IPS-15b (cell line): ENCODE measurements at regions not wholly inside any gene's neighbourhood (a gene's known extent, or its start where the extent isn't known, plus 50 kb on each side); places are given as distances from the start of the nearest gene placed in this dataset.
"Not testable (repeated sequence)": the region's sequence is repeated elsewhere in the genome, so short reads cannot be mapped to it uniquely, and the experiment has no call there.

Experiments used
- H3K27me3 ChIP-seq: one replicate; pipeline ENCODE4 v1.6.1; 2013; ENCODE audit warnings: low read length; ENCODE audit not compliant: control insufficient read depth, insufficient read depth
- H3K36me3 ChIP-seq: one replicate; pipeline ENCODE4 v1.6.1; 2013; ENCODE audit warnings: low read length; ENCODE audit not compliant: control insufficient read depth, insufficient read depth
- H3K4me1 ChIP-seq: one replicate; pipeline ENCODE4 v1.6.1; 2013; ENCODE audit warnings: mild to moderate bottlenecking, low read length; ENCODE audit not compliant: control insufficient read depth, insufficient read depth
- H3K4me3 ChIP-seq: one replicate; pipeline ENCODE4 v1.5.1; 2013; ENCODE audit warnings: low read depth, low read length
- H3K9ac ChIP-seq: one replicate; pipeline ENCODE4 v1.6.1; 2013; ENCODE audit warnings: low read depth, mild to moderate bottlenecking, low read length
- H3K9me3 ChIP-seq: one replicate; pipeline ENCODE4 v1.6.1; 2013; ENCODE audit warnings: mild to moderate bottlenecking, low read length; ENCODE audit not compliant: control insufficient read depth, insufficient read depth

GRCh38 chr6:113370508-113371502 is 486.3 kb upstream of the MARCKS start:
- H3K9me3 ChIP-seq = no peaks in the 10 kb centered on the region
- H3K4me1 ChIP-seq = no peaks in the 10 kb centered on the region
- H3K9ac ChIP-seq = no peak overlapping the region
- H3K4me3 ChIP-seq = no peak overlapping the region
- no peaks in the 10 kb centered on the region for H3K27me3 ChIP-seq
- no peaks in the 10 kb centered on the region for H3K36me3 ChIP-seq

- not testable (repeated sequence) for H3K4me1 ChIP-seq, H3K9me3 ChIP-seq, H3K4me3 ChIP-seq, H3K9ac ChIP-seq, H3K27me3 ChIP-seq, H3K36me3 ChIP-seq
Measured at GRCh38 chr6:113375466-113375865, 481.7 kb upstream of the MARCKS start.

- H3K27me3 ChIP-seq = no peaks in the 10 kb centered on the region
- H3K36me3 ChIP-seq = no peaks in the 10 kb centered on the region
- no peaks in the 10 kb centered on the region for H3K9me3 ChIP-seq
- no peaks in the 10 kb centered on the region for H3K4me1 ChIP-seq
- H3K9ac ChIP-seq = no peak overlapping the region
- no peak overlapping the region for H3K4me3 ChIP-seq
Measured at GRCh38 chr6:113375950-113376846, 480.9 kb upstream of the MARCKS start.

GRCh38 chr6:113376847-113377165 is 480.3 kb upstream of the MARCKS start:
- Histone ChIP-seq H3K36me3 (no peaks in the 10 kb centered on the region), H3K27me3 (no peaks in the 10 kb centered on the region), H3K9ac (no peak overlapping the region), H3K4me3 (no peak overlapping the region), H3K4me1 (no peaks in the 10 kb centered on the region), H3K9me3 (no peaks in the 10 kb centered on the region)

GRCh38 chr6:113377362-113377942 is 479.7 kb upstream of the MARCKS start:
- Histone ChIP-seq H3K9ac (no peak overlapping the region), H3K27me3 (no peaks in the 10 kb centered on the region), H3K36me3 (no peaks in the 10 kb centered on the region), H3K4me1 (no peaks in the 10 kb centered on the region), H3K4me3 (no peak overlapping the region), H3K9me3 (no peaks in the 10 kb centered on the region)

GRCh38 chr6:113380591-113380990 is 476.6 kb upstream of the MARCKS start:
- H3K27me3 ChIP-seq = no peaks in the 10 kb centered on the region
- H3K9ac ChIP-seq = no peak overlapping the region
- no peaks in the 10 kb centered on the region for H3K4me1 ChIP-seq
- no peaks in the 10 kb centered on the region for H3K36me3 ChIP-seq
- H3K4me3 ChIP-seq = no peak overlapping the region
- H3K9me3 ChIP-seq = no peaks in the 10 kb centered on the region

- H3K36me3 ChIP-seq = no peaks in the 10 kb centered on the region
- H3K9ac ChIP-seq = no peak overlapping the region
- no peak overlapping the region for H3K4me3 ChIP-seq
- no peaks in the 10 kb centered on the region for H3K9me3 ChIP-seq
- no peaks in the 10 kb centered on the region for H3K4me1 ChIP-seq
- no peaks in the 10 kb centered on the region for H3K27me3 ChIP-seq
Measured at GRCh38 chr6:113381232-113381631, 475.9 kb upstream of the MARCKS start.

- no peaks in the 10 kb centered on the region for H3K4me1 ChIP-seq
- no peaks in the 10 kb centered on the region for H3K9me3 ChIP-seq
Measured at GRCh38 chr6:113381959-113382358, 475.2 kb upstream of the MARCKS start.

GRCh38 chr6:113383701-113384100 is 473.4 kb upstream of the MARCKS start:
- Histone ChIP-seq H3K27me3 (no peaks in the 10 kb centered on the region), H3K9me3 (no peaks in the 10 kb centered on the region), H3K9ac (no peak overlapping the region)

More at GRCh38 chr6:113381959-113382358, 475.2 kb upstream of the MARCKS start:
- no peaks in the 10 kb centered on the region for H3K36me3 ChIP-seq
- H3K9ac ChIP-seq = no peak overlapping the region
- H3K4me3 ChIP-seq = no peak overlapping the region
- H3K27me3 ChIP-seq = no peaks in the 10 kb centered on the region

GRCh38 chr6:113385020-113385431 is 472.1 kb upstream of the MARCKS start:
- no peaks in the 10 kb centered on the region for H3K9me3 ChIP-seq
- no peaks in the 10 kb centered on the region for H3K4me1 ChIP-seq
- no peak overlapping the region for H3K4me3 ChIP-seq
- no peaks in the 10 kb centered on the region for H3K36me3 ChIP-seq
- no peaks in the 10 kb centered on the region for H3K27me3 ChIP-seq
- no peak overlapping the region for H3K9ac ChIP-seq

More at GRCh38 chr6:113383701-113384100, 473.4 kb upstream of the MARCKS start:
- Histone ChIP-seq H3K4me3 (no peak overlapping the region), H3K4me1 (no peaks in the 10 kb centered on the region), H3K36me3 (no peaks in the 10 kb centered on the region)

- no peaks in the 10 kb centered on the region for H3K4me1 ChIP-seq
- no peaks in the 10 kb centered on the region for H3K9me3 ChIP-seq
- H3K4me3 ChIP-seq = no peak overlapping the region
- no peaks in the 10 kb centered on the region for H3K36me3 ChIP-seq
- no peak overlapping the region for H3K9ac ChIP-seq
- H3K27me3 ChIP-seq = no peaks in the 10 kb centered on the region
Measured at GRCh38 chr6:113388996-113389395, 468.1 kb upstream of the MARCKS start.
